NCI-H2029 treated with DMSO at 0.1 percent for 48 hours (cell line): ENCODE measurements at regions not wholly inside any gene's neighbourhood (a gene's known extent, or its start where the extent isn't known, plus 50 kb on each side); places are given as distances from the start of the nearest gene placed in this dataset.
"Not testable (repeated sequence)": the region's sequence is repeated elsewhere in the genome, so short reads cannot be mapped to it uniquely, and the experiment has no call there.

ENCODE experiments used
- DNase-seq: peaks from one replicate; lab custom pipeline; 2025; lab: John Stamatoyannopoulos, UW

- no peak for DNase-seq
These were observed 310.2 kb downstream of the SLITRK5 start for GRCh38 chr13:87981416-87981815.

- DNase-seq = no peak
These were observed 311.2 kb downstream of the SLITRK5 start for GRCh38 chr13:87982400-87982799.

GRCh38 chr13:87986639-87987250 lies 315.6 kb downstream of the SLITRK5 start:
- DNase-seq = no peak

- DNase-seq = no peak
These were observed 326.9 kb downstream of the SLITRK5 start for GRCh38 chr13:87998081-87998480.

- DNase-seq = no peak
These were observed 328.1 kb downstream of the SLITRK5 start for GRCh38 chr13:87999240-87999700.

DNA sequence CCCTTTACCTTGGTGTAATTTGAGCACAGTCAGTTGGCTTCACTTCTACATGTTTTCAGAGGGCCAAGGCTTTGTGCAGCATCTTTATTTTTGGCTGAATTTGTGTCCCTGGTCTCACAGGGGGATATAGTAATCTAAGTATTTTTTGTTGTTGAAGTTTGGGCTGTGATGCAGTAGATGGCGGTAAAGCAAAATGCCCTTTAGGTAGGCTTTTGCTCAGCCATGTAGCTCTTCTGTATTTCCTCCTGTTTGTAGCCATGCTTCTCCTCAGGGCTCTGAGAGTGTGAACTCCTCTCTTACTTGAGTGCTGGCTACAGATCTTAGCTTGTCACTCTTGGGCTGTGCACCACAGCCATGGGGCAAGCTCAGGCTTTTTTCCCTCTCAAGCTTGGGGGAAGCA lies 328.6 kb downstream of the SLITRK5 start:
- no peak for DNase-seq

GRCh38 chr13:88000239-88000638 lies 329.1 kb downstream of the SLITRK5 start:
- no peak for DNase-seq

- no peak for DNase-seq
These were observed 329.6 kb downstream of the SLITRK5 start for GRCh38 chr13:88000787-88001186.

GRCh38 chr13:88005188-88005587 lies 334.0 kb downstream of the SLITRK5 start:
- DNase-seq = no peak

- no peak for DNase-seq
These were observed 343.4 kb downstream of the SLITRK5 start for GRCh38 chr13:88014527-88014926.

DNA sequence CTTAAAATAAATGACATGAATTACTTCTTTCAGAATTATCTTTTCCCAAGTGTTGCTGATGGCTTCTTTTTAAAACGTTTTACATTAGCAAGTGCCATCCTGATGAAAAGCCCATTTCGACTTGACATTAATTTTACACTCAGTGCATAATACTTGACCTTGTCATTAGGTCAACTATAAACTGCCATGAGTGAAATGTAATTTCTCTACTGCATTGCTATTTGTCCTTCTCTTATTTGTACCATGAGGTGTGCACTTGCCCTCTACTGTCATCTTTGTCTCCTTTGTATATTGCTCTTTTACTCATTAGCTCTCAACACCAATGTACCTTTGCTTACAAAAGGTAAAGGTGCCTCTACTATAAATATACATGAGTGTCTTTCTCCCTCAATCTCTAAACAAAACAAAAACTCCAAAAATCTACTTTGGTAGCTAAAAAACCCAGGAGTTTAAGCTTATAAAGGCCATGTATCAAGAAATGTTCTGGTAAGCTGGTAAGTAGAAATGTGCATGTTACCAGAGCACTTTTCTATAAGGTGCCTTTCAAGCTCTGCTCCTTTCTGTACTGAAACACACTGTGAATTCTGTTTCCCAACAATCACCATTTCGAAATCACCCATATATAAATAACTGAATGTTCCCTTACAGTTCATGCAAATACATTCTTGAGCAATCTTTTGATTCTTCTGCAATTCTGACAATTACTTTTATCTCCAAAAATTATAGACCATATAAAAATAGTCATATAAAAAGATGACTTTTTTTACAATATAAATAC lies 351.4 kb downstream of the SLITRK5 start:
- no peak for DNase-seq

DNA sequence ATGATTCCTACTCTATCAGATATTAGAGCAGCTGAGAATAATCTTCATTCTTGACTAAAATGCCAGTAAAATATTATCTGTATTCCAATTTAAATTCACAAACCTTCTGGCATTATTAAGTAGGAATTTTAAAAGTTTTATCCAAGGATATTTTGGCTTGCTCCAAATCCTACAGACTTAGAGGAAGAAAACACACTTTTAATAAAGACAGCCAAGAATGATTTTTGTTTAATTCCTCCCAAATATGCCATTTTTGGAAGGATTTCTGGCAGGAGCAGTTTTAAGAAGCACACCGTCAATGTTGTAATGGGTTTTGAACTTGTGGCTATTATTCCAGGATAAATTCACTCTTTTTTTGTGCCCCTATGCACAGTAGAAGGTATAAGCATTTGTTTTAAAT lies 355.1 kb downstream of the SLITRK5 start:
- no peak for DNase-seq

- no peak for DNase-seq
These were observed 360.9 kb downstream of the SLITRK5 start for GRCh38 chr13:88031980-88032559.

GRCh38 chr13:88036205-88036604 lies 365.0 kb downstream of the SLITRK5 start:
- not testable (repeated sequence) for DNase-seq

GRCh38 chr13:88042489-88042888 lies 371.3 kb downstream of the SLITRK5 start:
- no peak for DNase-seq

DNA sequence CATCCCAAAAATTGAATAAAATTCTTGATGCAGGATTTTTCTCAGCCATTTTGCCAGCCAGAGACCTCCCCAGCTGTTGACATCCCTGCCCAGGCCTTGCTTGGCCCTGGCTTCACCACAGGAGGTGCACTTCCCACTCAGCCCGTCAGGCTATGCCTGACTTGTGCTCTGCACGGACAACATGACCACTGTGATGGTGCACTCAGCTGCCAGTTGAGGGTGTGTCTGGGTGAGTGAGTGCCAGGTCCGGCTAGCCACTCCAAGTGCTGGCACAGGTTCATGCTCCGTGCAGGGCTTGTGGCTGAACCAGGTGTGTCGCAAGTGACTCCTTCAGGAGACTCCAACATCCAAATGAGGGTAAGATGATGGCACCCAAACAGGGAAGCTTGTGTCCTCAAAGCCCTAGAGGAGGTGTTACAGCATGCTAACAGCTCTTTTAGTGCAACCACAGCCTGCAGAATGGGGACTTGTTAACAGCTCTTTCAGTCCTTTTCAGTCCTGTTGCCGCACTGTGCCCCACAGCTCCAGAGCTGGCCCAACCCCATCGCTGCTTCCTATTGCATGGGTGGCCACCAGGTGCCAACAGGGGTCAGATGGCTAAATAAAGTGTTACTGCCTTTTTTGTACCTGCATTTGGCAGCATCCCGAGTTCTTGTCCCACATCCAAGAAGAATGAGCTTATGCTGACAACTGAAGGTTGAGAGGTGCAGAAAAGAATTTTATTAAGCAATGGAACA lies 380.7 kb downstream of the SLITRK5 start:
- DNase-seq = no peak

- DNase-seq = no peak
These were observed 392.6 kb downstream of the SLITRK5 start for GRCh38 chr13:88063741-88064140.

GRCh38 chr13:88066847-88067246 lies 395.7 kb downstream of the SLITRK5 start:
- DNase-seq = no peak

DNA sequence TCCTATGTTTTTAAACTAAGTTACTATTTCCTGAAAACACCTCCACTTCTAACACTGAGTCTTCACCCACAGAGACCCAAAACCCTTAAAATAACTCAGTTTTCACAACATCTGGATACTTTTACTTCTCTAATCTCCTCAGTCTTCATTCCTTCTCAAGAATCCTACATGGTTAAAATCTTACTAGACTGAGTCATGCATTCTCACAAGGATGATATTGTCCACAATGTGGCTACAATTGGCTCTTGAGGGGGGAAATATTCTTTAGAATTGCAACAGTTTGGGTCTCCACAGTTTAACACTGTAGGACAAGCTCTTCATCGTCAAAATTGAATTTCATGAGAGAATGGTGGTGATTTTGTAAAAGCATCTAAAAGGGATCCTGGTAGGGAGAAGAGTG lies 397.1 kb downstream of the SLITRK5 start:
- DNase-seq = no peak

GRCh38 chr13:88068975-88069374 lies 397.8 kb downstream of the SLITRK5 start:
- DNase-seq = no peak

GRCh38 chr13:88071371-88071770 lies 400.2 kb downstream of the SLITRK5 start:
- no peak for DNase-seq

- no peak for DNase-seq
These were observed 403.8 kb downstream of the SLITRK5 start for GRCh38 chr13:88074794-88075510.
